Upper lobe of right lung (tissue), 1 donor: ENCODE measurements at regions not wholly inside any gene's neighbourhood (a gene's known extent, or its start where the extent isn't known, plus 50 kb on each side); places are given as distances from the start of the nearest gene placed in this dataset.

Experiments
- ATAC-seq: fragments of 200-7000 bp; cut with Tn5 transposase; one replicate; pipeline ENCODE4 v1.9.1; 2020; ENCODE audit warnings: mild to moderate bottlenecking, moderate library complexity
- DNase-seq: peaks from one replicate; pipeline ENCODE4 v3.0.0-alpha.2; 2020
- H3K27ac ChIP-seq: fragments of 200-600 bp; one replicate; pipeline ENCODE4 v1.8.0; 2022
- H3K27me3 ChIP-seq: fragments of 200-600 bp; one replicate; pipeline ENCODE4 v1.8.0; 2022; ENCODE audit warnings: mild to moderate bottlenecking
- H3K36me3 ChIP-seq: fragments of 200-600 bp; one replicate; pipeline ENCODE4 v1.8.0; 2022
- H3K4me1 ChIP-seq: fragments of 200-600 bp; one replicate; pipeline ENCODE4 v1.8.0; 2022
- H3K4me3 ChIP-seq: fragments of 200-600 bp; one replicate; pipeline ENCODE4 v1.8.0; 2022; ENCODE audit warnings: mild to moderate bottlenecking
- H3K9me3 ChIP-seq: fragments of 200-600 bp; one replicate; pipeline ENCODE4 v1.8.0; 2022
- intact Hi-C: fragments of 100-400 bp; cut with DNase I; formaldehyde crosslinking; loops from one replicate; pipeline ENCODE4 v1.11.0; 2022
- TF ChIP-seq, protein P1 (sequence below): fragments of 200-600 bp; IDR thresholded peaks from one replicate; pipeline ENCODE4 v1.8.0; 2022; ENCODE audit warnings: antibody characterized with exemption
- donor health status: DM: no; HTN: yes; CAD: no; lungs with severe emphysema.

DNA sequence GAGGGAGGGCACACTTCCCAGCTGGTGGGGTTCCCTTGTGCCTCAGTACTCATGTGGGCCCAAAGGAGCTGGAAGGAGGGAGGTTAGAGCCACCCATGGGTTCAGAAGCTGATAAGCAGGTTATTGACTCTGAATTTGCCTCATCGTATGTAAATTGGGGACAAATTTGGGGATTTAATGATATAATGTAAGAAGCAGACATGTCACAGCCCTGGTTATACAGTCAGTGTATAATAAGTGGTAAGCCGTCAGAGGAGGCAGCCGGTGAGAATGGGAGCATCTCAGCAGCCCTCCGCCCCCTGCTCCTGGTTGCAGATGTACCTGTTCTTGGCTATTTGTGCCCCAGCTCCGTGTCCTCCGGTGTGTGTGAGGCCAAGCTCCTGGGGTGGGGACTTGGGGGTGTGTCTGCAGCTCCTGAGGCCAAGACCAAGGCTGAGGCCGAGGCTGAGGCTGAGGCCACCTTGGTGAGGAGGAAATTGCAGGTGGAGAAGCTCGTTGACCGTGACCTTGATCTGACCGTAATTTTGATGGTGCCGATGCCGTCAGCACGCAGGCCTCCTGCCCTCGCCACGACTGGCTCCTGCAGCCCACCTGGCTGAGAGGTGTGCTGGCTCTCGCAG is 288.1 kb downstream of the SEC14L1 start:
- DNase-seq: peak; percentile 59
- Histone ChIP-seq H3K27me3 (no peaks in the 10 kb centered on the region), H3K36me3 (no peaks in the 10 kb centered on the region), H3K9me3 (no peaks in the 10 kb centered on the region), H3K4me1 (peaks cover 82% of the 10 kb centered on the region), H3K27ac (no peak overlapping the region), H3K4me3 (no peak overlapping the region)
- no peak for ATAC-seq
- intact Hi-C loops: no loop called here
- TF ChIP-seq, protein P1, sequence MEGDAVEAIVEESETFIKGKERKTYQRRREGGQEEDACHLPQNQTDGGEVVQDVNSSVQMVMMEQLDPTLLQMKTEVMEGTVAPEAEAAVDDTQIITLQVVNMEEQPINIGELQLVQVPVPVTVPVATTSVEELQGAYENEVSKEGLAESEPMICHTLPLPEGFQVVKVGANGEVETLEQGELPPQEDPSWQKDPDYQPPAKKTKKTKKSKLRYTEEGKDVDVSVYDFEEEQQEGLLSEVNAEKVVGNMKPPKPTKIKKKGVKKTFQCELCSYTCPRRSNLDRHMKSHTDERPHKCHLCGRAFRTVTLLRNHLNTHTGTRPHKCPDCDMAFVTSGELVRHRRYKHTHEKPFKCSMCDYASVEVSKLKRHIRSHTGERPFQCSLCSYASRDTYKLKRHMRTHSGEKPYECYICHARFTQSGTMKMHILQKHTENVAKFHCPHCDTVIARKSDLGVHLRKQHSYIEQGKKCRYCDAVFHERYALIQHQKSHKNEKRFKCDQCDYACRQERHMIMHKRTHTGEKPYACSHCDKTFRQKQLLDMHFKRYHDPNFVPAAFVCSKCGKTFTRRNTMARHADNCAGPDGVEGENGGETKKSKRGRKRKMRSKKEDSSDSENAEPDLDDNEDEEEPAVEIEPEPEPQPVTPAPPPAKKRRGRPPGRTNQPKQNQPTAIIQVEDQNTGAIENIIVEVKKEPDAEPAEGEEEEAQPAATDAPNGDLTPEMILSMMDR: no peak

DNA sequence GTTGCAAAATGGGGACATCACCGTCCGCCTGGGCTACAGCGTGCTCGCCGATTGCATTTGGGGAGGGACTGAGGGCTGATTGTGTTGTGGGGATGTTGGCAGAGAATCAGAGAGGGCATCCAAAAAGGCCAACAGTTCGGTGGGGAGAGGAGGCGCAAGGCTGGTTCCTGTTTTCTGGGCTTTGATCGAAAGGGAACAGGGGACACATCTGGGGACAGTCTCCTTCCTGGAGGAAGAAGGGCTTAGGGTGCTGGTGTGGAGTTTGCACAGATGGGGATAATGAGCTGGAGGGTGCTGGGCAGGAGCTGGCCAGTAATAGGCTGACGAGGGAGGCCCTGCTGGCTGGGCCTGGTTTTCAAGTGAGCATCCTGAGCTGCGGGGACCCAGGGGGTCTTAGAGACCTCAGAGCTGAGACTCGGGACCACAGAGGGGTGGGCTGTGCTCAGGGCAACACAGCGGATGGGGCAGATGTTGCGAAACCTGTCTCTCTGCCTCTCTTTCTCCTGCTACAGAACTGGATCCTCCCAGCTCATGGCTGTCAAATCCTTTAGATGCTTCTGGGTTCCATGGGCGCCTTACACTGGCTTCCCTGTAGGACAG is 288.7 kb downstream of the SEC14L1 start:
- no peak for ATAC-seq
- no peaks in the 10 kb centered on the region for H3K9me3 ChIP-seq
- TF ChIP-seq, protein P1: no peak
- intact Hi-C loops: no loop called here
- peaks cover 82% of the 10 kb centered on the region for H3K4me1 ChIP-seq
- H3K27ac ChIP-seq: no peak overlapping the region
- H3K27me3 ChIP-seq: no peaks in the 10 kb centered on the region
- H3K4me3 ChIP-seq: no peak overlapping the region
- DNase-seq: peak; percentile 57
- H3K36me3 ChIP-seq: no peaks in the 10 kb centered on the region

DNA sequence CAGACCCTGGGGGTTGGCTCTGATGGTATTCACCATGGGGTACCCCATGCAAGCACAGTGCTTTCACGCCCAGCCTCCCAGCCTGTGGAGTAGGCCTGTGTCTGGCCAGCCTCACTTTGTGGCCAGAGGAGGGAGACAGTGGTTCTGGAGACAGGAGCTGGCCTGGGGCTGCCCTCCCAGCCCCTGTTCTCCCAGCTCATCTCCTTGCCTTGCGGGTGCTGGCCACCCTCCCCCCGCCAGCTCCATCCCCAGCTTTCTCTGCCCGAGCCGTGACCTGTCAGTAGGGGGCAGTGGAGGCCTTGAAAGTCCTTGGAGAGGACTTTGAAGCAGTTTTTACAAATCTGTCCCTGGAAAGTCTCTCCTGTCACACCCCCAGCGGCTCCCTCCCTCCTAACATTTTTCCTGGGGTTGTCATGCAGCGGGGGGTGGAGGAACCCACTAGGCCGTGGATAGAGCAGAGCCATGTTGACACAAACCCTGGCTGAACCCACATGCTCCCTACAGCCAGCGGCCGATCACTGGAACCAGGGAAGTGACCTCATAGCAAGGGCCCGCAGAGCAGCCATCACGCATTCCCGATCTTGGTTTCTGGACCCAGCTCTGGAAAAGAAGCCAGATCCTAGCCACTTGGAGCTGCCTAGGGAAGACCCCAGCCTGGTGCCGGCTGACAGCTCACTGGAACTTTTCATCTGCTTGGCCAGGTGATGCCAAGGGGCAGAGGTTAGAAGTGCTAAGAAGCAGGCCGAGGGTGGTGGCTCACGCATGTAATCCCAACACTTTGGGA is 289.4 kb downstream of the SEC14L1 start:
- H3K4me1 ChIP-seq: peaks cover 82% of the 10 kb centered on the region
- intact Hi-C loops: loop anchor here (5.0 to 10.0 kb wide), 2 partner anchors 62 to 95 kb away; no protein-coding TSS in a partner anchor
- peak; percentile 91 for DNase-seq
- no peaks in the 10 kb centered on the region for H3K9me3 ChIP-seq
- H3K27me3 ChIP-seq: no peaks in the 10 kb centered on the region
- H3K27ac ChIP-seq: peak overlapping the region; percentile 58
- no peak overlapping the region for H3K4me3 ChIP-seq
- H3K36me3 ChIP-seq: no peaks in the 10 kb centered on the region
- ATAC-seq: peak; percentile 75
- TF ChIP-seq, protein P1: peak; percentile 81

DNA sequence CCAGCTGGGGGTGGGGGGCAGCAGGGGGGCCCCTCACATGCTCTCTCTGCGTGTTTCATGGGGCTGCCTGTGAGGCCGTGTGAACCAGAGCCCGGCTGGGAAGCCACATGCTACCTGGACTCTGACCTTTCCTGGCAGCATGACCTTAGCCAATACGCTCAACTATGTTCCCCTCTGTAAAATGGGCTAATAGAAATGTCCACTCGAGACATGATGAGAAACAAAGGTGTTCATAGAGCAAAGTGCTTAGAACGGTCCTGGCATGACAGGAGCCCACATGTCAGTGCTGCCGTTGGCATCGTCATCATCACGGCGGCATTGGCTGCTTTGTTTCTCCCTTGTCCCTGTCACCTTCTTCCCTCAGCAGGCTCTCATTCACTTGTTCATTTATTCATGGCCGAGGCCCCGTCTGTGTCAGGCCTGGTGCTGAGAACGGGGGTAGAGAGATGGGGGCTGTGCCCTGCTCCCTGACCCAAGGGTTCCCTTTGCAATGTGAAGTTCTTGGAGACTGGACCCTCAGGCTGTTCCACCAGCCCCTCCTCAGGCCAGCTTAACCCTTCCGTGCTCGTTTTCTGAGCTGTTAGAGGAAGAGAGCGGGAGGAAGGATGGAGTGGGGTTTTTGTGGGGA is 291.4 kb downstream of the SEC14L1 start:
- intact Hi-C loops: loop anchor here (5.0 to 10.0 kb wide), 2 partner anchors 60 to 97 kb away; no protein-coding TSS in a partner anchor
- no peaks in the 10 kb centered on the region for H3K9me3 ChIP-seq
- H3K36me3 ChIP-seq: no peaks in the 10 kb centered on the region
- DNase-seq: no peak
- H3K27ac ChIP-seq: no peak overlapping the region
- TF ChIP-seq, protein P1: no peak
- no peak for ATAC-seq
- H3K27me3 ChIP-seq: no peaks in the 10 kb centered on the region
- H3K4me1 ChIP-seq: peaks cover 83% of the 10 kb centered on the region
- no peak overlapping the region for H3K4me3 ChIP-seq

DNA sequence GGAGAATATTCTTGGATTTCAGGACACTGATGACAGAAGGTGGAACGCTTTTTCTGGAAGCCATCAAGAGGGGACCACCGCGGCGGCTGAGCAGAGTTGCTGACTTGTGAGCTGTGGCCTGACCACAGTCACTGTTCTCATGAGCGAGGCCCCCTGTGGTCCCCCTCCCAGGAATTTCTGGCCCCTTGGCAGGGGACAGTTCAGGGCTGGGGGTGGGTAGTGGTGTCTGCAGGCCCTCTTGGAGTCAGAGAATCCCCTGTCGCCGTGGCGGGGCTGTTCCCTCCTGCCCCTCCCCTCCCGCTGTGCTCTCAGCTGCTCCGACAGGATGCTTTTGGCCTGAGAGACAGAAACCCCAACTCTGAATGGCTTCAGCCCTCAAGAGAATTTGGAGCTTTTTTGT is 292.0 kb downstream of the SEC14L1 start:
- Histone ChIP-seq H3K27me3 (no peaks in the 10 kb centered on the region), H3K9me3 (no peaks in the 10 kb centered on the region), H3K4me3 (no peak overlapping the region), H3K4me1 (peaks cover 83% of the 10 kb centered on the region), H3K27ac (no peak overlapping the region), H3K36me3 (no peaks in the 10 kb centered on the region)
- DNase-seq (no peak), ATAC-seq (no peak)
- intact Hi-C loops: loop anchor here (5.0 to 10.0 kb wide), 2 partner anchors 60 to 98 kb away; no protein-coding TSS in a partner anchor
- TF ChIP-seq, protein P1: no peak
